ENCODE measurements at regions not wholly inside any gene's neighbourhood (a gene's known extent, or its start where the extent isn't known, plus 50 kb on each side); places are given as distances from the start of the nearest gene placed in this dataset.

DNA sequence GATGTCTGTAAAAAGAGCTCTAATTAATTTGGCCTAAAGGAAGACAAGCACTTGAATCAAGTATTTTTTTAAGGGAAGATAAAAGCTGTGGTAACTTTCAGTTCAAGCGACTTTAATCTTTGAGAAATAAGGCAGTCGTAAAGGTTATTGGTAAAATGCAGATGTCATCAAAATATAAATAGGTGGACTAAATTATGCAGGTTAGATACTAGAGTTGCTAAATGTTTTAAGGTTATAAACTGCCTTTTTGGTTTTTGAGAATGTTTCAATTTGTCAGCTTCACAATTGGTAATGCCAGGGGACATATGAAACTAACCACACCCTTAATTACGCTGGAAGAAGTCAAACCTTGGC is 159.5 kb upstream of the OLIG3 start:
- no peak for TF ChIP-seq EP300 (IDR thresholded peaks at IDR 0.05)
- TF ChIP-seq, protein P1, sequence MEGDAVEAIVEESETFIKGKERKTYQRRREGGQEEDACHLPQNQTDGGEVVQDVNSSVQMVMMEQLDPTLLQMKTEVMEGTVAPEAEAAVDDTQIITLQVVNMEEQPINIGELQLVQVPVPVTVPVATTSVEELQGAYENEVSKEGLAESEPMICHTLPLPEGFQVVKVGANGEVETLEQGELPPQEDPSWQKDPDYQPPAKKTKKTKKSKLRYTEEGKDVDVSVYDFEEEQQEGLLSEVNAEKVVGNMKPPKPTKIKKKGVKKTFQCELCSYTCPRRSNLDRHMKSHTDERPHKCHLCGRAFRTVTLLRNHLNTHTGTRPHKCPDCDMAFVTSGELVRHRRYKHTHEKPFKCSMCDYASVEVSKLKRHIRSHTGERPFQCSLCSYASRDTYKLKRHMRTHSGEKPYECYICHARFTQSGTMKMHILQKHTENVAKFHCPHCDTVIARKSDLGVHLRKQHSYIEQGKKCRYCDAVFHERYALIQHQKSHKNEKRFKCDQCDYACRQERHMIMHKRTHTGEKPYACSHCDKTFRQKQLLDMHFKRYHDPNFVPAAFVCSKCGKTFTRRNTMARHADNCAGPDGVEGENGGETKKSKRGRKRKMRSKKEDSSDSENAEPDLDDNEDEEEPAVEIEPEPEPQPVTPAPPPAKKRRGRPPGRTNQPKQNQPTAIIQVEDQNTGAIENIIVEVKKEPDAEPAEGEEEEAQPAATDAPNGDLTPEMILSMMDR (IDR thresholded peaks at IDR 0.05), result no peak
- no peak for TF ChIP-seq HDAC2 (IDR thresholded peaks at IDR 0.05)
- TF ChIP-seq CEBPB (IDR thresholded peaks at IDR 0.05), result no peak
- TF ChIP-seq CBX8 (IDR thresholded peaks at IDR 0.05), result no peak
- TF ChIP-seq, protein P2, sequence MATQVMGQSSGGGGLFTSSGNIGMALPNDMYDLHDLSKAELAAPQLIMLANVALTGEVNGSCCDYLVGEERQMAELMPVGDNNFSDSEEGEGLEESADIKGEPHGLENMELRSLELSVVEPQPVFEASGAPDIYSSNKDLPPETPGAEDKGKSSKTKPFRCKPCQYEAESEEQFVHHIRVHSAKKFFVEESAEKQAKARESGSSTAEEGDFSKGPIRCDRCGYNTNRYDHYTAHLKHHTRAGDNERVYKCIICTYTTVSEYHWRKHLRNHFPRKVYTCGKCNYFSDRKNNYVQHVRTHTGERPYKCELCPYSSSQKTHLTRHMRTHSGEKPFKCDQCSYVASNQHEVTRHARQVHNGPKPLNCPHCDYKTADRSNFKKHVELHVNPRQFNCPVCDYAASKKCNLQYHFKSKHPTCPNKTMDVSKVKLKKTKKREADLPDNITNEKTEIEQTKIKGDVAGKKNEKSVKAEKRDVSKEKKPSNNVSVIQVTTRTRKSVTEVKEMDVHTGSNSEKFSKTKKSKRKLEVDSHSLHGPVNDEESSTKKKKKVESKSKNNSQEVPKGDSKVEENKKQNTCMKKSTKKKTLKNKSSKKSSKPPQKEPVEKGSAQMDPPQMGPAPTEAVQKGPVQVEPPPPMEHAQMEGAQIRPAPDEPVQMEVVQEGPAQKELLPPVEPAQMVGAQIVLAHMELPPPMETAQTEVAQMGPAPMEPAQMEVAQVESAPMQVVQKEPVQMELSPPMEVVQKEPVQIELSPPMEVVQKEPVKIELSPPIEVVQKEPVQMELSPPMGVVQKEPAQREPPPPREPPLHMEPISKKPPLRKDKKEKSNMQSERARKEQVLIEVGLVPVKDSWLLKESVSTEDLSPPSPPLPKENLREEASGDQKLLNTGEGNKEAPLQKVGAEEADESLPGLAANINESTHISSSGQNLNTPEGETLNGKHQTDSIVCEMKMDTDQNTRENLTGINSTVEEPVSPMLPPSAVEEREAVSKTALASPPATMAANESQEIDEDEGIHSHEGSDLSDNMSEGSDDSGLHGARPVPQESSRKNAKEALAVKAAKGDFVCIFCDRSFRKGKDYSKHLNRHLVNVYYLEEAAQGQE (IDR thresholded peaks at IDR 0.05), result no peak
- no peak for TF ChIP-seq JUN (IDR thresholded peaks at IDR 0.05)
- TF ChIP-seq SMC3 (IDR thresholded peaks at IDR 0.05), result no peak
- TF ChIP-seq, protein P3, sequence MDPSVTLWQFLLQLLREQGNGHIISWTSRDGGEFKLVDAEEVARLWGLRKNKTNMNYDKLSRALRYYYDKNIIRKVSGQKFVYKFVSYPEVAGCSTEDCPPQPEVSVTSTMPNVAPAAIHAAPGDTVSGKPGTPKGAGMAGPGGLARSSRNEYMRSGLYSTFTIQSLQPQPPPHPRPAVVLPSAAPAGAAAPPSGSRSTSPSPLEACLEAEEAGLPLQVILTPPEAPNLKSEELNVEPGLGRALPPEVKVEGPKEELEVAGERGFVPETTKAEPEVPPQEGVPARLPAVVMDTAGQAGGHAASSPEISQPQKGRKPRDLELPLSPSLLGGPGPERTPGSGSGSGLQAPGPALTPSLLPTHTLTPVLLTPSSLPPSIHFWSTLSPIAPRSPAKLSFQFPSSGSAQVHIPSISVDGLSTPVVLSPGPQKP (IDR thresholded peaks at IDR 0.05; ENCODE audit: low read depth, low read length), result no peak
- TF ChIP-seq RFX5 (IDR thresholded peaks at IDR 0.05), result no peak
- TF ChIP-seq BHLHE40 (IDR thresholded peaks at IDR 0.05; ENCODE audit: low read depth, low read length), result no peak

Data from A549 (cell line).